ENCODE measurements at regions not wholly inside any gene's neighbourhood (a gene's known extent, or its start where the extent isn't known, plus 50 kb on each side); places are given as distances from the start of the nearest gene placed in this dataset.

- Histone ChIP-seq H3K36me3 (ENCODE audit: control insufficient read depth in 1 of 2, insufficient read depth in 2 of 2, low read length in 2 of 2) (no peaks in the 10 kb centered on the region), H3K9me3 (ENCODE audit: control insufficient read depth in 1 of 2, insufficient read depth in 1 of 2, low read depth in 1 of 2, low read length in 2 of 2) (no peaks in the 10 kb centered on the region), H4K20me1 (ENCODE audit: insufficient read depth) (no peaks in the 10 kb centered on the region), H2AFZ (ENCODE audit: low read depth, low read length, poor library complexity, severe bottlenecking) (no peak overlapping the region), H3K4me2 (ENCODE audit: low read length) (no peak overlapping the region), H3K27me3 (ENCODE audit: insufficient read depth, low read length) (no peaks in the 10 kb centered on the region), H3K4me1 (ENCODE audit: control insufficient read depth in 1 of 2, insufficient read depth in 2 of 2, low read length in 2 of 2) (no peaks in the 10 kb centered on the region), H3K9me2 (ENCODE audit: insufficient read depth) (no peaks in the 10 kb centered on the region), H3K4me3 (replicated peaks in 1 of 2; ENCODE audit: low read depth in 1 of 2, low read length in 2 of 2) (no peak overlapping the region), H3K79me2 (ENCODE audit: insufficient read depth, low read length) (no peaks in the 10 kb centered on the region), H3K9ac (ENCODE audit: low read length) (no peak overlapping the region), H3K27ac (ENCODE audit: low read depth, low read length) (no peak overlapping the region)
- no TSS peak for BruUV-seq (replicated peaks)
- ChIA-PET POLR2A (no interaction called here), RAD21 (ENCODE audit: low non-redundant PET in 1 of 2, low total read pairs in 2 of 2, uncharacterized antibody in 2 of 2, unreplicated experiment in 2 of 2) (no interaction called here), CTCF (interaction anchor here (1.2 kb wide), 1 partner anchor 10 kb away, joined by 3 read pairs; no protein-coding TSS in a partner anchor)
- no peak for TF ChIP-seq RAD21 (IDR thresholded peaks at IDR 0.05; ENCODE audit: low read depth)
- no peak for TF ChIP-seq ZNF274 (IDR thresholded peaks at IDR 0.05; ENCODE audit: low read depth, low read length)
- TF ChIP-seq ELF1 (IDR thresholded peaks at IDR 0.05; ENCODE audit: borderline replicate concordance, low read depth), result no peak
- TF ChIP-seq POLR2AphosphoS5 (IDR thresholded peaks at IDR 0.05; ENCODE audit: low read depth, low read length), result no peak
- TF ChIP-seq ZBTB33 (IDR thresholded peaks at IDR 0.05; ENCODE audit: extremely low read depth, insufficient replicate concordance, low read length), result no peak
- TF ChIP-seq EGR1 (IDR thresholded peaks at IDR 0.05; ENCODE audit: low read depth), result no peak
- intact Hi-C loops (cut with micrococcal nuclease), result no loop called here
- DNase-seq (ENCODE audit: low read depth, low spot score) (no peak), ATAC-seq (no peak)
These were observed 261.7 kb downstream of the SAMD5 start for GRCh38 chr6:147770221-147770620.

- ATAC-seq (no peak), DNase-seq (ENCODE audit: low read depth, low spot score) (no peak)
- POLR2A ChIA-PET, result no interaction called here
- Histone ChIP-seq H3K9me3 (ENCODE audit: control insufficient read depth in 1 of 2, insufficient read depth in 1 of 2, low read depth in 1 of 2, low read length in 2 of 2) (no peaks in the 10 kb centered on the region), H3K4me3 (replicated peaks in 1 of 2; ENCODE audit: low read depth in 1 of 2, low read length in 2 of 2) (no peak overlapping the region), H3K4me1 (ENCODE audit: control insufficient read depth in 1 of 2, insufficient read depth in 2 of 2, low read length in 2 of 2) (no peaks in the 10 kb centered on the region), H3K79me2 (ENCODE audit: insufficient read depth, low read length) (no peaks in the 10 kb centered on the region), H4K20me1 (ENCODE audit: insufficient read depth) (no peaks in the 10 kb centered on the region), H3K27ac (ENCODE audit: low read depth, low read length) (no peak overlapping the region), H3K36me3 (ENCODE audit: control insufficient read depth in 1 of 2, insufficient read depth in 2 of 2, low read length in 2 of 2) (no peaks in the 10 kb centered on the region), H2AFZ (ENCODE audit: low read depth, low read length, poor library complexity, severe bottlenecking) (no peak overlapping the region), H3K9me2 (ENCODE audit: insufficient read depth) (no peaks in the 10 kb centered on the region), H3K4me2 (ENCODE audit: low read length) (no peak overlapping the region), H3K9ac (ENCODE audit: low read length) (no peak overlapping the region), H3K27me3 (ENCODE audit: insufficient read depth, low read length) (no peaks in the 10 kb centered on the region)
- intact Hi-C loops (cut with micrococcal nuclease), result no loop called here
- CTCF ChIA-PET, result no interaction called here
- no TSS peak for BruUV-seq (replicated peaks)
- RAD21 ChIA-PET (ENCODE audit: low non-redundant PET in 1 of 2, low total read pairs in 2 of 2, uncharacterized antibody in 2 of 2, unreplicated experiment in 2 of 2), result no interaction called here
- TF ChIP-seq ZBTB33 (IDR thresholded peaks at IDR 0.05; ENCODE audit: extremely low read depth, insufficient replicate concordance, low read length), result no peak
- no peak for TF ChIP-seq SIN3A (IDR thresholded peaks at IDR 0.05; ENCODE audit: low read depth)
- no peak for TF ChIP-seq SP1 (IDR thresholded peaks at IDR 0.05; ENCODE audit: low read depth)
- TF ChIP-seq CBX3 (IDR thresholded peaks at IDR 0.05; ENCODE audit: low read depth), result no peak
- no peak for TF ChIP-seq ATF3 (IDR thresholded peaks at IDR 0.05)
- TF ChIP-seq, protein P1, sequence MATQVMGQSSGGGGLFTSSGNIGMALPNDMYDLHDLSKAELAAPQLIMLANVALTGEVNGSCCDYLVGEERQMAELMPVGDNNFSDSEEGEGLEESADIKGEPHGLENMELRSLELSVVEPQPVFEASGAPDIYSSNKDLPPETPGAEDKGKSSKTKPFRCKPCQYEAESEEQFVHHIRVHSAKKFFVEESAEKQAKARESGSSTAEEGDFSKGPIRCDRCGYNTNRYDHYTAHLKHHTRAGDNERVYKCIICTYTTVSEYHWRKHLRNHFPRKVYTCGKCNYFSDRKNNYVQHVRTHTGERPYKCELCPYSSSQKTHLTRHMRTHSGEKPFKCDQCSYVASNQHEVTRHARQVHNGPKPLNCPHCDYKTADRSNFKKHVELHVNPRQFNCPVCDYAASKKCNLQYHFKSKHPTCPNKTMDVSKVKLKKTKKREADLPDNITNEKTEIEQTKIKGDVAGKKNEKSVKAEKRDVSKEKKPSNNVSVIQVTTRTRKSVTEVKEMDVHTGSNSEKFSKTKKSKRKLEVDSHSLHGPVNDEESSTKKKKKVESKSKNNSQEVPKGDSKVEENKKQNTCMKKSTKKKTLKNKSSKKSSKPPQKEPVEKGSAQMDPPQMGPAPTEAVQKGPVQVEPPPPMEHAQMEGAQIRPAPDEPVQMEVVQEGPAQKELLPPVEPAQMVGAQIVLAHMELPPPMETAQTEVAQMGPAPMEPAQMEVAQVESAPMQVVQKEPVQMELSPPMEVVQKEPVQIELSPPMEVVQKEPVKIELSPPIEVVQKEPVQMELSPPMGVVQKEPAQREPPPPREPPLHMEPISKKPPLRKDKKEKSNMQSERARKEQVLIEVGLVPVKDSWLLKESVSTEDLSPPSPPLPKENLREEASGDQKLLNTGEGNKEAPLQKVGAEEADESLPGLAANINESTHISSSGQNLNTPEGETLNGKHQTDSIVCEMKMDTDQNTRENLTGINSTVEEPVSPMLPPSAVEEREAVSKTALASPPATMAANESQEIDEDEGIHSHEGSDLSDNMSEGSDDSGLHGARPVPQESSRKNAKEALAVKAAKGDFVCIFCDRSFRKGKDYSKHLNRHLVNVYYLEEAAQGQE (IDR thresholded peaks at IDR 0.05; ENCODE audit: low read depth), result no peak
- TF ChIP-seq YY1 (IDR thresholded peaks at IDR 0.05; ENCODE audit: extremely low read depth, insufficient replicate concordance, low read depth, low read length), result no peak
- TF ChIP-seq FOSL1 (IDR thresholded peaks at IDR 0.05; ENCODE audit: low read depth), result no peak
These were observed 264.2 kb downstream of the SAMD5 start for GRCh38 chr6:147772724-147773123.
